ENCODE measurements at regions not wholly inside any gene's neighbourhood (a gene's known extent, or its start where the extent isn't known, plus 50 kb on each side); places are given as distances from the start of the nearest gene placed in this dataset.

DNA sequence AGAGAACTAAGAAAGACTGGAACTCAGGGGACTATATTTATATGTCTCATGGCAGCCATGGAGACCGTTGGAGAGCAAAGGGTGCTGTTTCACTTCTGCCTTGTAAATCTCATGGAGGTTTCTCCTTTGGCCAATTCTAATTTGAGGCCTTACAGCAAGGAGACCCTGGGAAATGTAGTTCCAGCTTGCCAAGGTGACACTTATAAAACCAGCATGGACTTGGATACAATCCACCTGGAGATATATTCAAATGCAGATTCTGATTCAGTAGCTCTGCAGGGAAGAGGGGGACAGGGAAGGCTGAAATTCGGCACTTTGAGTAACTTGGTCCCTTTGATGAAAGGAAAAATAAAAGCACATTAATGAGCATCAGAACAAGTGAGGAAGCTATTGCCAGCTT lies 90.0 kb downstream of the OXGR1 start:
- TF ChIP-seq, protein P1, sequence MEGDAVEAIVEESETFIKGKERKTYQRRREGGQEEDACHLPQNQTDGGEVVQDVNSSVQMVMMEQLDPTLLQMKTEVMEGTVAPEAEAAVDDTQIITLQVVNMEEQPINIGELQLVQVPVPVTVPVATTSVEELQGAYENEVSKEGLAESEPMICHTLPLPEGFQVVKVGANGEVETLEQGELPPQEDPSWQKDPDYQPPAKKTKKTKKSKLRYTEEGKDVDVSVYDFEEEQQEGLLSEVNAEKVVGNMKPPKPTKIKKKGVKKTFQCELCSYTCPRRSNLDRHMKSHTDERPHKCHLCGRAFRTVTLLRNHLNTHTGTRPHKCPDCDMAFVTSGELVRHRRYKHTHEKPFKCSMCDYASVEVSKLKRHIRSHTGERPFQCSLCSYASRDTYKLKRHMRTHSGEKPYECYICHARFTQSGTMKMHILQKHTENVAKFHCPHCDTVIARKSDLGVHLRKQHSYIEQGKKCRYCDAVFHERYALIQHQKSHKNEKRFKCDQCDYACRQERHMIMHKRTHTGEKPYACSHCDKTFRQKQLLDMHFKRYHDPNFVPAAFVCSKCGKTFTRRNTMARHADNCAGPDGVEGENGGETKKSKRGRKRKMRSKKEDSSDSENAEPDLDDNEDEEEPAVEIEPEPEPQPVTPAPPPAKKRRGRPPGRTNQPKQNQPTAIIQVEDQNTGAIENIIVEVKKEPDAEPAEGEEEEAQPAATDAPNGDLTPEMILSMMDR (IDR thresholded peaks at IDR 0.05), result no peak
- TF ChIP-seq EZH2phosphoT487 (IDR thresholded peaks at IDR 0.05) (no peak), EZH2 (IDR thresholded peaks at IDR 0.05) (no peak)

All from neural progenitor cell (in vitro differentiated cells).